HG02759 (cell line): ENCODE measurements at regions not wholly inside any gene's neighbourhood (a gene's known extent, or its start where the extent isn't known, plus 50 kb on each side); places are given as distances from the start of the nearest gene placed in this dataset.
"Not testable (repeated sequence)": the region's sequence is repeated elsewhere in the genome, so short reads cannot be mapped to it uniquely, and the experiment has no call there.

Experiments
- ATAC-seq: cut with Tn5 transposase; IDR thresholded peaks from one replicate; pipeline ENCODE4 v1.9.1; 2021; ENCODE audit warnings: mild to moderate bottlenecking, moderate library complexity; ENCODE audit not compliant: unreplicated experiment

GRCh38 chr1:229119876-229120275 lies 151.0 kb upstream of the RAB4A start:
- ATAC-seq = no peak

- ATAC-seq = no peak
Measured at GRCh38 chr1:229121845-229122436, 149.0 kb upstream of the RAB4A start.

DNA sequence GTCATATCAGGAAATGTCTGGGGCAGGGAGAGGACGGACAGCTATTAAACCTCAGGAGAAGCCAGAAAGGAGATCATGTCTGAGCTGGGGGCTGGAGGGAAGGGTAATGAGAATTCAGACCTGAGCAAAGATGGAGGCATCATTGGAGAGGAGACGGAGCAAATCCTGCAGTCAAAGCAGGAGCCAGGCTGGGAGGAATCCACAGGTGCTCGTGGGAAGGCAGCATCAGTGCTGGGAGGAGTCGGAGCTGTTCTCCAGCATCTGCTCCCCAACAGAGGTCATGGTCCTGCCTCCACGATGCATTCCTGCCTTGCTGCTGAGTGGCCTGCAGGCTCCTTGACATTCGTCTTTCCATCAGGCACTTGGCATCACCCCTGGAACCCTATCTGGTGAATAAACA lies 148.3 kb upstream of the RAB4A start:
- no peak for ATAC-seq

DNA sequence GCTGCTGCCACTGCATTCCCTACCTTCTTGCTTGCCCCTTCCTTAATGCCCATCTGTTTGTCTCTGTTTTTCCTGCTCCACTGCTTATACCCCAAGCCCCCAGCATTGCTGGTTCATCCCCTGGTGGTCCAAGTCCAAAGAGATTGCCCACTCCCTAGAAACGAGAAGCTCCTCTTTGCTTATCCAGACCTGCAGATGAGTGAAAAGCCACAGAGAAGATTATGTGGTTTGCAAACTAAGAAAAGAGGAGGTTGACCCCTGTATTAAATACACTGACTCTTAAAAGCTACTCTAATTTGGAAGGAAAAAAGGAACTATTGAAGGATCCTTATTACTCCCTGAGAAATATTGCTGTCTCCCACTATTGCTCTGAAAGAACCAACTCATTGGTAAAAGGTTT lies 146.8 kb upstream of the RAB4A start:
- ATAC-seq = no peak

DNA sequence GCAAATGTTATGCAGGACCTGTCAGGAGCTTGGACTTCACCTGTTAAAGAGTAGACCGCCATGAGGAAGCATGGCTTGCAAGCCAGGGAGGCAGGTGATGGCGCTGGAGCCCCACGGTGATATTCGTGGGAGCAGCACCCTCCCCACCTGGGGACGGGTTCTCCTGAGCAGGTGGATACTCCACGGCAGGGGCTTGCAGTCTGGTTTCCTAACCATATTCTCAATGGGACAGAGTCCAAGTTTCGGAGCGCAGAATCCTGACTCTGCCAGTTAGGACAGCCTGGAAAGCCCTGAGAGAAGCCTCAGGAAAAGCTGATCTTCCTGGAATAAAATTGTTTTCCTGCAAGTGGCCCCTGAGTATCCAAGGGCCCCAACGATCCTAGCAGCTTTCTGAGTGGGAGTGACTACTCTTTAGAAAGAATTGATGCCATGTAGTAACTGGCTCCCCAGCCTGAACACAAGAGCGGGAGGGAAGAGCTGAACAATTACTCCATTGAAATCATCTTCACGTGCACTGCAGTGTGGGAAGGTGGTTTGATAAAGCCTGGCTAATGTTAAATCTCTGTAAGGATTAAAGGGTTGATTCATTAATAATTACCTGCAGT lies 146.3 kb upstream of the RAB4A start:
- ATAC-seq = no peak

DNA sequence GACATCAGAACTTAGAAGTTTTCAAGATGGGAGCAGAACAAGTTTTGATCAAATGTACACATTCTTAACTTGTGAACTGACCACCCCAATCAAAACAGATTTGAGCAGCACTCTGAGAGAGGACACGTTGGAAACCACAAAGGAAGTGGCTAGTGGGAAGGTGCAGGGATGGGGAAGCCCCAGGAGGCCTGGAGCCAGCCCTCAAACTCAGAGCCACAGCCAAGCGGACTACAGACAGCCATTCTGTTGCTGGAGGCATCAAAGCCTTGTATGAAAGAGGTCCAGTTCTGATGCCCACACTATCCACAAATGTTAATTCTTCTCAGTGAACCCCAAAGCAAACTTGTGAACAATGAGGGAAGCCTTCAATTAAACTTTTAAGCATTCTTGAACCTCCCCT lies 143.6 kb upstream of the RAB4A start:
- no peak for ATAC-seq

- ATAC-seq = no peak
Measured at GRCh38 chr1:229128066-229128608, 142.8 kb upstream of the RAB4A start.

DNA sequence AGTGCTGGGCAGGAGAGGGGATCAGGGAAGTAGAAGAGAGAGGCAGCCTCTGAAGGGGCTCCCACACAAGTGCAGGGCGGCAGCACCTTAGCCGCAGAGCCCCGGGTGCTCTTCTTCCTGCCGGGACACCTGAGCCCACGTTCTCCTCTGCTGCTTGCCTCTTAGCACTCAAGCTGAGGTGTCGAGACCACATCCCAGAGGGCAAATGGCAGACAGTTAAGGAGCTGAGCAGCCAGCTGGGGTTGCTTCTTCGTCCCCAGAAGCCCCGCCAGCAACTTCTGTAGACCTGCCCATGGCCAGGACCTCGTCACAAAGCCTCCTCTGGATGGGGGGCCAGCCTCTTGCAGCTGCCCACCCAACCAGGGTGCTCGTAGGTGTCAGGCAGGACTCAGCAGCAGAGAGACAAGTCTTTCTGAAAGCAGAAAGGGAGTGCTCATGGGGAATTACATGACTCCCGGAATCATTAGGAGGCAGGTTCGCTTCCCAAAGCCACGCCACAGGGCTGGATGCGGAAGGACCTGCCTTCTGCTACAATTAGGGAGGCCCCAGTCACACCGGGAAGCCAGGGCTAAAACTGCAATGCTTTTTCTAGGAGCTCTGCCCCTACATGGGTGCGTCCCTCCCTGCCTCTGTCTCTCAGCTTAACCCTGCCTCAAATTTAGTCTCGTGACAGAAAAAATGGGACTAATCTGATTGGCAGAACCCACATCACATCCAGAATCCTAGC lies 141.4 kb upstream of the RAB4A start:
- no peak for ATAC-seq

GRCh38 chr1:229130028-229130668 lies 140.8 kb upstream of the RAB4A start:
- ATAC-seq = no peak

DNA sequence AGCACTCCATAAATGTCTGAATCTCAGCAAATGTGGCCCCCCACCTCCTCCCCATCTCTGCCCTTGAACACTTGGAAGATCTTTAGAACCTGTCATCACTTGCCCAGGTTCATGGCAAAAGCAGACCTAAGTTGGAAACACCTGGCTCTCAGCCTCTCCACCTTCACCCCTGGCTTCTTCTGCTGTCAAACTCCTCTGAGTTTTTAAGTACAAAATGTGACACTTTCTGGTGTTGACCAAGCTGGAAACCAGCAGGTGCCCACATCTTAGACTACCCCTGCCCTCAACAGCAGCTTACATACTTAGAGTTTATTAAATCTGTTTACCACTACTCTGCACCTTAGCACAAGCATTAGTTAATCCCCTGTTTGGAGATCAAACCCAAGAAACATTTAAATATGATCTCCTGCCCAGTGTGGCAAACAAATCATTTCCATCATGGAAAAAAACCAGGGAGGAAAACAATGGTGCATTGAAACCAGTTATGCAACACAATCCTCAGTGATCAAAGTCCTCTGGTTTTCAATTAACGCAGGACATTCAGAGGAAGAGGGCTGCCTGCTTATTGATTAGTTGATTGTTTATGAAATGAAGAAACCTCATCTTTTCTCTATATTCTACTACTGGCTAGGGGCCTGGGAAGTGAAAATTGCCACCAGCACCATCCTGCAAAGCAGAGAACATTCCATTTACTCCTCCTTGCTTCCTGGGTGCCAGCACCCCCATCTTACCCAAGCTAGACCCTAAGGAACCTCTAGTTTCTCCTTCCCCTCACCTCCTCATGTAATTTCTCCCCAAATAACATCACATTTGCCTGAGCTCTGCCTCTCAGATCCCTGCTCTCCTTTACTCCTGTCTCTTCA lies 139.4 kb upstream of the RAB4A start:
- ATAC-seq = no peak

GRCh38 chr1:229132106-229132443 lies 138.8 kb upstream of the RAB4A start:
- ATAC-seq = no peak

- no peak for ATAC-seq
Measured at GRCh38 chr1:229132706-229133105, 138.2 kb upstream of the RAB4A start.

DNA sequence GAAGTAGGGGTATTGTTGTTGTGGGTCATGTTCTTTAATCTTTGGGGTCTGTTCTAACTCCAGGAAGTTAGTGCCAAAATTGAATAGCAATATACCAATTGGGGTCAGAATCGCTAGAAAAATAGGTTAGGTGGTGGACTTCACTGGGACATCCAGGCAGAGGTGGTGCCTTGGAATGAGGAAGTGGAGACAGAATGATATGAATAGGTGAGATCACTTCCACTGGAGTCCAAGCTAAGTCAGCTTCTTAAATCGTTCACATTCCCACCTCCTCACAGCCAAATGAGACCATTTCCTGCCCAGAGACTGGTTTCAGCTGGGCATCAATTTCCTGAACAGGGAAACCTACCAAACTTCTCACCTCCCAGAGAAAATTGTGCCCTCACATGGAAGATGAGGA lies 137.8 kb upstream of the RAB4A start:
- ATAC-seq = no peak

GRCh38 chr1:229133811-229134210 lies 137.1 kb upstream of the RAB4A start:
- no peak for ATAC-seq

DNA sequence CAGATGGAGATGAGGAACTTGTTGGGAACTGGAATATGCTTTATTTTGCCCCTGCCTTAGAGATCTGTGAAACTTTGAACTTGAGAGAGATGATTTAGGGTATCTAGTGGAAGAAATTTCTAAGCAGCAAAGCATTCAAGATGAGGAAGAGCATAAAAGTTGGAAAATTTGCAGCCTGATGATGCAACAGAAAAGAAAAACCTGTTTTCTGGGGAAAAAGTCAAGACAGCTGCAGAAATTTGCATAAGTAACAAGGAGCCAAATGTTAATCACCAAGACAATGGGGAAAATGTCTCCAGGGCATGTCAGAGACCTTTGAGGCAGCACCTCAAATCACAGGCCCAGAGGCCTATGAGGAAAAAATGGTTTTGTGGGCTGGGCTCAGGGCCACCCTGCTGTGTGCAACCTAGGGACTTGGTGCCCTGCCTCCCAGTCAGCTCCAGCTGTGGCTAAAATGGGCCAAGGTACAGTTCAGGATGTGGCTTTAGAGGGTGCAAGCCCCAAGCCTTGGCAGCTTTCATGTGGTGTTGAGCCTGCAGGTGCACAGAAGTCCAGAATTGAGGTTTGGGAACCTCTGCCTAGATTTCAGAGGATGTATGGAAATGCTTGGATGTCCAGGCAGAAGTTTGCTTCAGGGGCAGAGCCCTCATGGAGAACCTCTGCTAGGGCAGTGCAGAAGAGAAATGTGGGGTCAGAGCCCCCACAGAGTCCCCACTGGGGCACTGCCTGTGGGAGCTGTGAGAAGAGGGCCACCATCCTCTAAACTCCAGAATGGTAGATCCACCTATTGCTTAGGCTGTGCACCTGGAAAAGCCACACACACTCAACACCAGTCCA lies 136.3 kb upstream of the RAB4A start:
- not testable (repeated sequence) for ATAC-seq

DNA sequence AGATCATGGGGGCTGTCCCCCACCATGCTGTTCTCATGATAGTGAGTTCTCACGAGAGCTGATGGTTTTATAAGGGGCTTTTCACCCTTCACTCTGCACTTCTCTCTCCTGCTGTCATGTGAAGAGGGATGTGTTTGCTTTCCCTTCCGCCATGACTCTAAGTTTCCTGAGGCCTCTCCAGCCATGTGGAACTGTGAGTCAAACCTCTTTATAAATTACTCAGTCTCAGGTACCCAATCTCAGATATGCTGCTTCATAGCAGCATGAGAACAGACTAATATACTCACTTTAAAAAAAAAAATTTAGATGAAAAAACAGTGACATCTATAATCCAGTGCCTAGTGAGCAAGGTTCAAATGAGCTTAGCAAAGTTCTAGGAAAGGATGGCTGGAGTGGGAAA lies 135.1 kb upstream of the RAB4A start:
- no peak for ATAC-seq

DNA sequence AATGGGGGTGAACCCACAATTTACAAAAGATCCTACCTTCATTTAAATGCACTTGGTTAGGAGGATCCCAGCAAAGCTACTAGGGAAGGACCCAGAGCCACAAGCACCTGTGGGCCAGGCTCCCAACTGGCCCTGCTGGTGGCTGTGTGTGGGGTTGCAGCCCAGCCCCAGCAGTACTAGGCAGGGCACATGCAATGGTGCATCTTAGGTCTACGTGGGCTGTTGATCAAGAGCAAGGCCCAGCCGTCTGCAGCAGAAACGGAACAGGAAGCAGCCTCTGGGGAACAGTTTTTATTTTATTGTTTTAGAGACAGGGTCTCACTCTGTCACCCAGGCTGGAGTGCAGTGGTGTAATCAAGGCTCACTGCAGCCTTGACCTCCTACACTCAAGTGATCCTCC lies 134.1 kb upstream of the RAB4A start:
- no peak for ATAC-seq

- ATAC-seq = no peak
Measured at GRCh38 chr1:229137271-229137670, 133.6 kb upstream of the RAB4A start.

- no peak for ATAC-seq
Measured at GRCh38 chr1:229138058-229138457, 132.9 kb upstream of the RAB4A start.
